ENCODE measurements at regions not wholly inside any gene's neighbourhood (a gene's known extent, or its start where the extent isn't known, plus 50 kb on each side); places are given as distances from the start of the nearest gene placed in this dataset.
"Not testable (repeated sequence)": the region's sequence is repeated elsewhere in the genome, so short reads cannot be mapped to it uniquely, and the experiment has no call there.

- peaks cover 0 to 17% (median 0%) of the 10 kb centered on the region in 5 donors for H3K4me1 ChIP-seq (ENCODE audit: control insufficient read depth in 5 of 5, insufficient read depth in 5 of 5, low read length in 5 of 5)
- H3K9me3 ChIP-seq (ENCODE audit: control insufficient read depth in 5 of 5, low read length in 5 of 5); H3K9ac ChIP-seq (ENCODE audit: low read length in 5 of 5); H3K27me3 ChIP-seq (ENCODE audit: control insufficient read depth in 5 of 5, insufficient read depth in 4 of 5, low read length in 5 of 5); H3K4me3 ChIP-seq (ENCODE audit: low read depth in 1 of 5, low read length in 5 of 5); H3K27ac ChIP-seq (ENCODE audit: low read depth, low read length); H3K36me3 ChIP-seq (ENCODE audit: control insufficient read depth in 5 of 5, insufficient read depth in 5 of 5, low read length in 5 of 5): not testable (repeated sequence)
Observed at GRCh38 chr16:88237314-88237713, 145.4 kb upstream of the ZNF469 start.

- not testable (repeated sequence) for H3K9me3 ChIP-seq (ENCODE audit: control insufficient read depth in 5 of 5, low read length in 5 of 5); H3K9ac ChIP-seq (ENCODE audit: low read length in 5 of 5); H3K36me3 ChIP-seq (ENCODE audit: control insufficient read depth in 5 of 5, insufficient read depth in 5 of 5, low read length in 5 of 5); H3K27me3 ChIP-seq (ENCODE audit: control insufficient read depth in 5 of 5, insufficient read depth in 4 of 5, low read length in 5 of 5); H3K4me3 ChIP-seq (ENCODE audit: low read depth in 1 of 5, low read length in 5 of 5)
- Histone ChIP-seq H3K27ac (ENCODE audit: low read depth, low read length) (peak overlapping the region; percentile 37), H3K4me1 (ENCODE audit: control insufficient read depth in 5 of 5, insufficient read depth in 5 of 5, low read length in 5 of 5) (peaks cover 0 to 20% (median 0%) of the 10 kb centered on the region in 5 donors)
Observed at GRCh38 chr16:88237761-88238415, 144.9 kb upstream of the ZNF469 start.

GRCh38 chr16:88238732-88239274 lies 144.0 kb upstream of the ZNF469 start:
- H3K9me3 ChIP-seq (ENCODE audit: control insufficient read depth in 5 of 5, low read length in 5 of 5); H3K4me3 ChIP-seq (ENCODE audit: low read depth in 1 of 5, low read length in 5 of 5); H3K27me3 ChIP-seq (ENCODE audit: control insufficient read depth in 5 of 5, insufficient read depth in 4 of 5, low read length in 5 of 5); H3K9ac ChIP-seq (ENCODE audit: low read length in 5 of 5); H3K36me3 ChIP-seq (ENCODE audit: control insufficient read depth in 5 of 5, insufficient read depth in 5 of 5, low read length in 5 of 5): not testable (repeated sequence)
- Histone ChIP-seq H3K27ac (ENCODE audit: low read depth, low read length) (peak overlapping the region; percentile 37), H3K4me1 (ENCODE audit: control insufficient read depth in 5 of 5, insufficient read depth in 5 of 5, low read length in 5 of 5) (peaks cover 0 to 20% (median 0%) of the 10 kb centered on the region in 5 donors)

GRCh38 chr16:88240118-88240517 lies 142.6 kb upstream of the ZNF469 start:
- Histone ChIP-seq H3K27me3 (ENCODE audit: control insufficient read depth in 5 of 5, insufficient read depth in 4 of 5, low read length in 5 of 5) (peaks cover 0 to 11% (median 5%) of the 10 kb centered on the region in 5 donors), H3K4me1 (ENCODE audit: control insufficient read depth in 5 of 5, insufficient read depth in 5 of 5, low read length in 5 of 5) (peaks cover 0 to 12% (median under 1%) of the 10 kb centered on the region in 5 donors)
- not testable (repeated sequence) for H3K36me3 ChIP-seq (ENCODE audit: control insufficient read depth in 5 of 5, insufficient read depth in 5 of 5, low read length in 5 of 5); H3K4me3 ChIP-seq (ENCODE audit: low read depth in 1 of 5, low read length in 5 of 5); H3K9me3 ChIP-seq (ENCODE audit: control insufficient read depth in 5 of 5, low read length in 5 of 5); H3K9ac ChIP-seq (ENCODE audit: low read length in 5 of 5); H3K27ac ChIP-seq (ENCODE audit: low read depth, low read length)

- not testable (repeated sequence) for H3K36me3 ChIP-seq (ENCODE audit: control insufficient read depth in 5 of 5, insufficient read depth in 5 of 5, low read length in 5 of 5); H3K4me3 ChIP-seq (ENCODE audit: low read depth in 1 of 5, low read length in 5 of 5); H3K9me3 ChIP-seq (ENCODE audit: control insufficient read depth in 5 of 5, low read length in 5 of 5); H3K27ac ChIP-seq (ENCODE audit: low read depth, low read length); H3K4me1 ChIP-seq (ENCODE audit: control insufficient read depth in 5 of 5, insufficient read depth in 5 of 5, low read length in 5 of 5); H3K9ac ChIP-seq (ENCODE audit: low read length in 5 of 5)
- peaks cover 0 to 12% (median 5%) of the 10 kb centered on the region in 5 donors for H3K27me3 ChIP-seq (ENCODE audit: control insufficient read depth in 5 of 5, insufficient read depth in 4 of 5, low read length in 5 of 5)
Observed at GRCh38 chr16:88240776-88241175, 142.0 kb upstream of the ZNF469 start.

- peak overlapping the region; percentile 41 for H3K27ac ChIP-seq (ENCODE audit: low read depth, low read length)
- H3K4me1 ChIP-seq (ENCODE audit: control insufficient read depth in 5 of 5, insufficient read depth in 5 of 5, low read length in 5 of 5); H3K9me3 ChIP-seq (ENCODE audit: control insufficient read depth in 5 of 5, low read length in 5 of 5); H3K36me3 ChIP-seq (ENCODE audit: control insufficient read depth in 5 of 5, insufficient read depth in 5 of 5, low read length in 5 of 5); H3K9ac ChIP-seq (ENCODE audit: low read length in 5 of 5); H3K4me3 ChIP-seq (ENCODE audit: low read depth in 1 of 5, low read length in 5 of 5): not testable (repeated sequence)
- H3K27me3 ChIP-seq (ENCODE audit: control insufficient read depth in 5 of 5, insufficient read depth in 4 of 5, low read length in 5 of 5): peaks cover 0 to 11% (median 5%) of the 10 kb centered on the region in 5 donors
Observed at GRCh38 chr16:88241404-88242311, 141.1 kb upstream of the ZNF469 start.

- peak overlapping the region; percentile 41 for H3K27ac ChIP-seq (ENCODE audit: low read depth, low read length)
Observed at GRCh38 chr16:88242312-88243295, 140.2 kb upstream of the ZNF469 start.

GRCh38 chr16:88243921-88244320 lies 138.8 kb upstream of the ZNF469 start:
- H3K36me3 ChIP-seq (ENCODE audit: control insufficient read depth in 5 of 5, insufficient read depth in 5 of 5, low read length in 5 of 5); H3K4me1 ChIP-seq (ENCODE audit: control insufficient read depth in 5 of 5, insufficient read depth in 5 of 5, low read length in 5 of 5); H3K9me3 ChIP-seq (ENCODE audit: control insufficient read depth in 5 of 5, low read length in 5 of 5); H3K9ac ChIP-seq (ENCODE audit: low read length in 5 of 5); H3K4me3 ChIP-seq (ENCODE audit: low read depth in 1 of 5, low read length in 5 of 5); H3K27ac ChIP-seq (ENCODE audit: low read depth, low read length): not testable (repeated sequence)
- peaks cover 0 to 11% (median 5%) of the 10 kb centered on the region in 5 donors for H3K27me3 ChIP-seq (ENCODE audit: control insufficient read depth in 5 of 5, insufficient read depth in 4 of 5, low read length in 5 of 5)

More at GRCh38 chr16:88242312-88243295, 140.2 kb upstream of the ZNF469 start:
- peaks cover 0 to 11% (median 5%) of the 10 kb centered on the region in 5 donors for H3K27me3 ChIP-seq (ENCODE audit: control insufficient read depth in 5 of 5, insufficient read depth in 4 of 5, low read length in 5 of 5)
- not testable (repeated sequence) for H3K4me1 ChIP-seq (ENCODE audit: control insufficient read depth in 5 of 5, insufficient read depth in 5 of 5, low read length in 5 of 5); H3K9me3 ChIP-seq (ENCODE audit: control insufficient read depth in 5 of 5, low read length in 5 of 5); H3K9ac ChIP-seq (ENCODE audit: low read length in 5 of 5); H3K4me3 ChIP-seq (ENCODE audit: low read depth in 1 of 5, low read length in 5 of 5); H3K36me3 ChIP-seq (ENCODE audit: control insufficient read depth in 5 of 5, insufficient read depth in 5 of 5, low read length in 5 of 5)

GRCh38 chr16:88245241-88246081 lies 137.3 kb upstream of the ZNF469 start:
- Histone ChIP-seq H3K27ac (ENCODE audit: low read depth, low read length) (peak overlapping the region; percentile 23), H3K9ac (ENCODE audit: low read length in 5 of 5) (peak overlapping the region in 1 of 5 donors; percentile 68), H3K27me3 (ENCODE audit: control insufficient read depth in 5 of 5, insufficient read depth in 4 of 5, low read length in 5 of 5) (peaks cover 0 to 11% (median 5%) of the 10 kb centered on the region in 5 donors)
- not testable (repeated sequence) for H3K36me3 ChIP-seq (ENCODE audit: control insufficient read depth in 5 of 5, insufficient read depth in 5 of 5, low read length in 5 of 5); H3K4me1 ChIP-seq (ENCODE audit: control insufficient read depth in 5 of 5, insufficient read depth in 5 of 5, low read length in 5 of 5); H3K4me3 ChIP-seq (ENCODE audit: low read depth in 1 of 5, low read length in 5 of 5); H3K9me3 ChIP-seq (ENCODE audit: control insufficient read depth in 5 of 5, low read length in 5 of 5)

Measured in subcutaneous abdominal adipose tissue (tissue), 5 donors.